BJ (cell line): ENCODE measurements at regions not wholly inside any gene's neighbourhood (a gene's known extent, or its start where the extent isn't known, plus 50 kb on each side); places are given as distances from the start of the nearest gene placed in this dataset.

Source experiments
- CTCF ChIA-PET: fragments of 350-600 bp; formaldehyde crosslinking; extraction: SDS; loops from one replicate; lab custom pipeline; 2021; ENCODE audit warnings: antibody characterized with exemption, inconsistent platforms; lab: Yijun Ruan, JAX
- POLR2A ChIA-PET: fragments of 300-600 bp; sonication (Branson Sonifier 250); formaldehyde crosslinking; extraction: SDS; loops from one replicate; lab custom pipeline; 2021; ENCODE audit warnings: antibody characterized with exemption; lab: Charles Lee
- DNase-seq: peaks from one replicate; pipeline ENCODE4 v3.0.0-alpha.2; 2011; ENCODE audit warnings: low read depth
- H3K27me3 ChIP-seq: 2 replicates; pipeline ENCODE4 v1.6.0; 2011; ENCODE audit warnings: low read length; ENCODE audit not compliant: control insufficient read depth, insufficient read depth
- H3K36me3 ChIP-seq: 2 replicates; pipeline ENCODE4 v1.5.1; 2011; ENCODE audit warnings: low read length; ENCODE audit not compliant: control insufficient read depth, insufficient read depth
- H3K4me3 ChIP-seq: 2 replicates; pipeline ENCODE4 v1.5.1; 2011; ENCODE audit warnings: low read depth, mild to moderate bottlenecking, control low read depth, low read length
- TF ChIP-seq, protein P1 (sequence below): IDR thresholded peaks from 2 replicates; pipeline ENCODE4 v1.5.1; 2011; ENCODE audit warnings: low read depth, mild to moderate bottlenecking, control low read depth, inconsistent platforms, low read length, moderate library complexity; ENCODE audit not compliant: insufficient read depth

DNA sequence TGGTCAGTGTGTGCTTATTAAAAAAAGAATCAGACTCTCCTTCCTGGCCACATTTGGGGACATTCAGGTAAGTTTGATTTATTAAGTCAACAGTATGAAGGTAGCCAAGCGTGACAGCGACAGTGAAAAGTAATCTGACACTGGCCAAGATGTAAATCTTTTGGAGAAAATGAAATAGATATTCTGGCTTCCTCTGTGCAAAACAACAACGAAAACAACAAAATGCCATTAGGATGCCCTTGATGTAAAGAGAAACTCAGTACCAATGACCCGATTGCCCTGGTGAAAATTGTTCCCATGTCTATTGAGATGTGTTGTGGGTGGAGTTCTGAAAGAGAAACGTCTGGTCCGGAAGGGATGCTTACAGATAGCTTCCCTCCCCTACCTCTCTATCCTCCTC is 267.8 kb downstream of the MAT2B start:
- Histone ChIP-seq H3K4me3 (no peak overlapping the region), H3K36me3 (no peaks in the 10 kb centered on the region), H3K27me3 (no peaks in the 10 kb centered on the region; the same call in 1 of the 2 replicates)
- CTCF ChIA-PET = no interaction called here
- DNase-seq = no peak
- TF ChIP-seq, protein P1, sequence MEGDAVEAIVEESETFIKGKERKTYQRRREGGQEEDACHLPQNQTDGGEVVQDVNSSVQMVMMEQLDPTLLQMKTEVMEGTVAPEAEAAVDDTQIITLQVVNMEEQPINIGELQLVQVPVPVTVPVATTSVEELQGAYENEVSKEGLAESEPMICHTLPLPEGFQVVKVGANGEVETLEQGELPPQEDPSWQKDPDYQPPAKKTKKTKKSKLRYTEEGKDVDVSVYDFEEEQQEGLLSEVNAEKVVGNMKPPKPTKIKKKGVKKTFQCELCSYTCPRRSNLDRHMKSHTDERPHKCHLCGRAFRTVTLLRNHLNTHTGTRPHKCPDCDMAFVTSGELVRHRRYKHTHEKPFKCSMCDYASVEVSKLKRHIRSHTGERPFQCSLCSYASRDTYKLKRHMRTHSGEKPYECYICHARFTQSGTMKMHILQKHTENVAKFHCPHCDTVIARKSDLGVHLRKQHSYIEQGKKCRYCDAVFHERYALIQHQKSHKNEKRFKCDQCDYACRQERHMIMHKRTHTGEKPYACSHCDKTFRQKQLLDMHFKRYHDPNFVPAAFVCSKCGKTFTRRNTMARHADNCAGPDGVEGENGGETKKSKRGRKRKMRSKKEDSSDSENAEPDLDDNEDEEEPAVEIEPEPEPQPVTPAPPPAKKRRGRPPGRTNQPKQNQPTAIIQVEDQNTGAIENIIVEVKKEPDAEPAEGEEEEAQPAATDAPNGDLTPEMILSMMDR = no peak
- POLR2A ChIA-PET = no interaction called here

DNA sequence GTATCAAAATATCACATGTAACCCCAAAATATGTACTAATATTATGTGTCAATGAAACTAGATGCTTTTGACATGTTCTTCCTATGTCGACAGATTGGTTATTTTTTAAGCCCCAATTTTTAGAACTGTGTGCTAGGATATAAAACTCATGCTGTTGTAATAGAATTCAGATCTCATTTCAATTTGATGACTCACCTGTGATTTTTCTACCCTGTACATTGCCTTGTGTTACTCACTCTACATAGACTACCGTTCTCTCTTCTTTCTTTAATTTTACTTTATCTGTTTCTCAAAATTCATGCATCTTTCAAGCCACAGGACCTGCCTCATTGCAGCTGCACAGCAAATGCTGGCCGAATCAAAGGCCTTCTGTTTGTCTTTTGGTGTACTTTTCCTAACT is 284.5 kb downstream of the MAT2B start:
- no peak overlapping the region for H3K4me3 ChIP-seq
- ChIA-PET POLR2A (no interaction called here), CTCF (no interaction called here)
- no peaks in the 10 kb centered on the region for H3K36me3 ChIP-seq
- no peak for DNase-seq
- TF ChIP-seq, protein P1 = no peak
- H3K27me3 ChIP-seq = no peaks in the 10 kb centered on the region; the same call in 1 of the 2 replicates

DNA sequence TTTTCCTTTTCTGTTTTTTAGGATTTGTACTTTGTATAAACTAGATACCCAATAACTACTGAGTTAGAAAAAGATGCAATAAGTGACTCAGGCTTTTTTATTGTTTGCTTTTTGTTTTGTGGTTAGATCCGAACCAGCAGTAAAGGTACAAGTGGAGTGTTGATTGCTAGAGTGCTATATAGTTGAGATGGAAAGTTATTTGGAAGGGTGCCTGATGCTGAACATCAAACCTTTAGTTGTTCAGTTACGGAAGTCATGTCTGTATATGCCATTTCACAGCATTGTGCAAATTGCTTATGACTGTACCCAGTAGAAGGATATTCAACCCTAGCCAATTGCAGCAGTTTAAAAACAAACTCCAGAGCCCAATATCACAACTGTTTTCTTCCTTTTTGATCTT is 285.1 kb downstream of the MAT2B start:
- no peak overlapping the region for H3K4me3 ChIP-seq
- ChIA-PET CTCF (no interaction called here), POLR2A (no interaction called here)
- DNase-seq = no peak
- TF ChIP-seq, protein P1 = no peak
- no peaks in the 10 kb centered on the region for H3K36me3 ChIP-seq
- H3K27me3 ChIP-seq = no peaks in the 10 kb centered on the region; the same call in 1 of the 2 replicates

DNA sequence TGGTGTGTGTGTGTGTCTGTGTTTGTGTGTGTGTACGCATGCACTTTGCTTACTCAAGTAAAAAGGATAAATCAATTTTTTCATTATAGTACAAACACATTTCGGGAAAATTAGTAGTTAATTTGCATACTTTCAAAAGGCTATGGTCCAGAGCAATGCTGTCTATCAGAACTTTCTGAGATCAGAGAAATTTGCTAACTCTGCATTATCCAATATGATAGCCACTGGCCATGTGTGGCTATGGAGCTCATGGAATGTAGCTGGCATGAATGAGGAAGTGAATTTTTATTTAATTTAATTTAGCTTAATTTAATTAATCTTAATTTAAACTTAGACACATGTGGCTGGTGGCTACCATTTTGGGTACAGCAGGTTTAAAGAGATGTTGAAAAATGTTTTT is 289.6 kb downstream of the MAT2B start:
- TF ChIP-seq, protein P1 = no peak
- Histone ChIP-seq H3K27me3 (no peaks in the 10 kb centered on the region), H3K4me3 (no peak overlapping the region), H3K36me3 (no peaks in the 10 kb centered on the region)
- no peak for DNase-seq
- CTCF ChIA-PET = no interaction called here
- POLR2A ChIA-PET = no interaction called here

DNA sequence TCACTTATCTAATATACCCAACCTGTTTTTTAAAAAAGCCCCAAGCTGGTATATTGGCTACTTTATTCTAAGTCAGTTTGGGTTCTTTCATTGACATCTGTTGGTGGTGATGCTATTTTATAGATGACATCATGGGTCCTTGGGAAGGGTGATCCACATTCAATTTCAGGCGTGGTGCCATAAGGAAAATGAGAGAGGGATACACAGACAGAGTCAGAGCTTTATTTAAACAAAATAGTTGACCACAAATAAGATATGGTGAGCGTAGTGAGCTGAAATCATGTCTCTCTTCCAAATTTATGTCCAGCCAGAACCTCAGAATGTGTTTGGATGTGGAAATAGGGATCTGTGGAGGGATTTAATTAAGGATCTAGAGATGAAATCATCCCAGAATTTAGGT is 302.4 kb downstream of the MAT2B start:
- H3K27me3 ChIP-seq = no peaks in the 10 kb centered on the region
- CTCF ChIA-PET = no interaction called here
- no peak for DNase-seq
- H3K36me3 ChIP-seq = no peaks in the 10 kb centered on the region
- POLR2A ChIA-PET = no interaction called here
- no peak overlapping the region for H3K4me3 ChIP-seq
- TF ChIP-seq, protein P1 = no peak
